ENCODE measurements at regions not wholly inside any gene's neighbourhood (a gene's known extent, or its start where the extent isn't known, plus 50 kb on each side); places are given as distances from the start of the nearest gene placed in this dataset.

DNA sequence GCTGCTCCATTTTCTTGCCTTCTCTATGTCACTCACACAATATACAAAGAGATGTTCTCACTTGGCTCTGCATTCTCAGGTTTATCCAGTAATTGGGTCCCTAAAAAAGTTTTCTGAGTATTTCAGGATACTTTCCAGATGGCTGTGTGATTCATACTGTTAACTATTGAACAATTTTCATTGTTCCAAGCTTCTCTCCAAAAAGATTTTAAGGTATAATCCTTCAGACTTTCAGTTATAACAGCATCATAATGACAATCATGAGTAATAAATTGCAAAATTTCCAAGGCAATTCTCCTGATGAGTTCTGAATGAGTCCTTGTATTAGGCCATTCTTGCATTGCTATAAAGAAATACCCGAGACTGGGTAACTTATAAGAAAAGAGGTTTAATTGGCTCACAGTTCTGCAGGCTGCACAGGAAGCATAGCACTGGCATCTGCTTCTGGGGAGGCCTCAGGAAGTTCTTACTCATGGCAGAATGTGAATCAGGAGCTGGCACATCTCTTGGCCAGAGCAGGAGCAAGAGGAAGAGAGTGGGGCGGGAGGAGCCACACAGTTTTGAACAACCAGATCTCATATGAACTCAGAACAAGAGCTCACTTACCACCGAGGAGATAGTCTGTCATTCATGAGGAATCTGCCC, 148.1 kb downstream of the SLC16A9 start:
- ChIA-PET CTCF (no interaction called here), POLR2A (no interaction called here)
- TF ChIP-seq RAD21 (IDR thresholded peaks at IDR 0.05; ENCODE audit: low read length) = no peak
- TF ChIP-seq RFX5 (IDR thresholded peaks at IDR 0.05; ENCODE audit: low read length) = no peak
- peak; percentile 28 to 90; a peak in 2 of 4 replicates for TF ChIP-seq EP300 (IDR thresholded peaks at IDR 0.05; ENCODE audit: borderline replicate concordance in 1 of 2, low read depth in 1 of 2, low read length in 1 of 2)
- TF ChIP-seq NFIC (IDR thresholded peaks at IDR 0.05; ENCODE audit: borderline replicate concordance) = peak; percentile 95
- no peak for TF ChIP-seq SIN3A (IDR thresholded peaks at IDR 0.05; ENCODE audit: borderline replicate concordance, low read depth, low read length)
- TF ChIP-seq YY1 (IDR thresholded peaks at IDR 0.05; ENCODE audit: low read depth) = 0 out of 2 replicates have a peak, but pooled peaks have one; percentile 12
- peak; percentile 57; the same call in 1 of the 2 replicates for TF ChIP-seq ELF1 (IDR thresholded peaks at IDR 0.05)
- TF ChIP-seq ZBTB33 (IDR thresholded peaks at IDR 0.05; ENCODE audit: borderline replicate concordance, low read depth) = 0 out of 2 replicates have a peak, but pooled peaks have one; percentile 30
- TF ChIP-seq RXRA (IDR thresholded peaks at IDR 0.05; ENCODE audit: borderline replicate concordance, low read depth) = peak; percentile 54; the same call in 1 of the 2 replicates
- peak; percentile 93 for TF ChIP-seq TCF12 (IDR thresholded peaks at IDR 0.05)
- peak; percentile 47 for TF ChIP-seq POLR2AphosphoS5 (IDR thresholded peaks at IDR 0.05; ENCODE audit: low read depth, low read length)
- TF ChIP-seq MEF2A (IDR thresholded peaks at IDR 0.05; ENCODE audit: borderline replicate concordance, low read depth) = peak; percentile 41
- no peak for TF ChIP-seq SMC3 (IDR thresholded peaks at IDR 0.05; ENCODE audit: low read depth, low read length)
- TF ChIP-seq PBX3 (IDR thresholded peaks at IDR 0.05) = peak; percentile 80
- TF ChIP-seq JUND (IDR thresholded peaks at IDR 0.05) = peak; percentile 77
- no peak for TF ChIP-seq NRF1 (IDR thresholded peaks at IDR 0.05; ENCODE audit: low read depth, low read length)
- peak; percentile 81 for TF ChIP-seq TEAD4 (IDR thresholded peaks at IDR 0.05; ENCODE audit: borderline replicate concordance, insufficient read depth)
- peak; percentile 52 for TF ChIP-seq GABPA (IDR thresholded peaks at IDR 0.05; ENCODE audit: low read depth)
- TF ChIP-seq, protein P1, sequence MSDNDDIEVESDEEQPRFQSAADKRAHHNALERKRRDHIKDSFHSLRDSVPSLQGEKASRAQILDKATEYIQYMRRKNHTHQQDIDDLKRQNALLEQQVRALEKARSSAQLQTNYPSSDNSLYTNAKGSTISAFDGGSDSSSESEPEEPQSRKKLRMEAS (IDR thresholded peaks at IDR 0.05; ENCODE audit: low read depth) = peak; percentile 85
- peak; percentile 83 for TF ChIP-seq FOSL2 (IDR thresholded peaks at IDR 0.05; ENCODE audit: borderline replicate concordance, low read depth)
- TF ChIP-seq FOXM1 (IDR thresholded peaks at IDR 0.05; ENCODE audit: low read depth) = peak; percentile 73
- TF ChIP-seq TAF1 (IDR thresholded peaks at IDR 0.05; ENCODE audit: borderline replicate concordance, low read depth, low read length) = 0 out of 2 replicates have a peak, but pooled peaks have one; percentile 23
- Histone ChIP-seq H3K4me2 (peak overlapping the region; percentile 87), H2AFZ (ENCODE audit: low read depth) (peak overlapping the region; percentile 69), H3K36me3 (replicated peaks in 1 of 2; ENCODE audit: control insufficient read depth in 1 of 2, insufficient read depth in 2 of 2, low read length in 1 of 2) (no peaks in the 10 kb centered on the region), H3K4me3 (ENCODE audit: low read depth in 2 of 2, low read length in 1 of 2) (peak overlapping the region; percentile 12 to 43; a peak in 2 of 4 replicates), H3K4me1 (ENCODE audit: control insufficient read depth in 1 of 2, insufficient read depth in 2 of 2, low read depth in 1 of 2, low read length in 1 of 2) (peaks cover 14 to 42% of the 10 kb centered on the region in 2 experiments), H3K9ac (peak overlapping the region; percentile 70), H3K27ac (ENCODE audit: low read depth in 2 of 2, low read length in 1 of 2) (peak overlapping the region; percentile 86 to 98), H4K20me1 (ENCODE audit: insufficient read depth) (no peaks in the 10 kb centered on the region), H3K79me2 (ENCODE audit: insufficient read depth) (peaks cover 8% of the 10 kb centered on the region), H3K9me2 (no peaks in the 10 kb centered on the region), H3K27me3 (ENCODE audit: insufficient read depth) (no peaks in the 10 kb centered on the region), H3K9me3 (no peaks in the 10 kb centered on the region), H3F3A (replicated peaks; ENCODE audit: insufficient read depth) (peaks cover 39% of the 10 kb centered on the region)
- 8% methylated on average over 3 of the region's 3 CpGs for WGBS (ENCODE audit: low lambda C conversion rate)
- no peak for DNase-seq

Measured in SK-N-SH (cell line).